Pancreas (tissue), 10 donors: ENCODE measurements at regions not wholly inside any gene's neighbourhood (a gene's known extent, or its start where the extent isn't known, plus 50 kb on each side); places are given as distances from the start of the nearest gene placed in this dataset.

Experiments
- ATAC-seq, 4 donors: fragments of 200-7000 bp; cut with Tn5 transposase; one replicate each; pipeline versions ENCODE4 v1.8.0 to v1.9.1; 2020; ENCODE audit warnings: mild to moderate bottlenecking in 4 of 4, moderate library complexity in 4 of 4
- DNase-seq, 6 donors: peaks; one replicate each; pipeline ENCODE4 v3.0.0-alpha.2; 2020
- FAIRE-seq: peaks from 2 replicates; lab custom pipeline; 2012; peaks lifted over from hg19 to GRCh38; lab: Jason Lieb, UNC
- H3K27ac ChIP-seq, 4 donors: fragments of 200-600 bp; sonication (generic); 1 replicate in 3 of 4; 2 replicates in 1 of 4; pipeline versions ENCODE4 v1.5.0 to v1.8.0; 2020
- H3K27me3 ChIP-seq, 4 donors: fragments of 200-600 bp; one replicate each; pipeline ENCODE4 v1.8.0; 2021
- H3K36me3 ChIP-seq, 3 donors: fragments of 200-600 bp; sonication (generic) in 1 of 3; one replicate each; pipeline versions ENCODE4 v1.5.0 to v1.8.0; 2020 to 2021
- H3K4me1 ChIP-seq, 3 donors: fragments of 200-600 bp; one replicate each; pipeline ENCODE4 v1.8.0; 2021
- H3K4me3 ChIP-seq, 4 donors: fragments of 200-600 bp; sonication (generic) in 2 of 4; one replicate each; pipeline versions ENCODE4 v1.5.0 to v1.8.0; 2020 to 2021
- H3K9me3 ChIP-seq, 4 donors: fragments of 200-600 bp; one replicate each; pipeline ENCODE4 v1.8.0; 2021
- CTCF ChIP-seq, 4 donors: fragments of 200-600 bp; sonication (generic) in 3 of 4; IDR thresholded peaks; one replicate each; pipeline versions ENCODE4 v1.5.0 to v1.8.0; 2021; ENCODE audit warnings: antibody characterized with exemption in 4 of 4
- WGBS, 2 donors: extraction: QIAGEN DNeasy Blood & Tissue Kit; methylation state at CpG; one replicate each; pipeline ENCODE4 v1.1.7; 2013; 5-methylcytosine and 5-hydroxymethylcytosine counted together
- intact Hi-C, 3 donors: fragments of 100-400 bp; cut with DNase I; formaldehyde crosslinking; loops; one replicate each; pipeline versions ENCODE4 v1.11.1 to v1.14.2; 2022
- donor health status: healthy with polysubstance abuse.
- donor health status: DM: no; HTN: no; CAD: no; lungs with moderate emphysema.
- donor health status: DM: no; HTN: no; CAD: no.
- donor health status: control.
- donor health status: control.
- donor health status: Bipolar disorder and iron deficiency.
- donor health status: DM: yes; HTN: yes; CAD: no.
- donor health status: DM: no; HTN: no; CAD: no.
- donor health status: DM: no; HTN: no; CAD: no.
- donor health status: DM: yes; HTN: yes; CAD: no.

GRCh38 chr11:109728056-109728455, 306.1 kb downstream of the C11orf87 start:
- H3K9me3 ChIP-seq: no peaks in the 10 kb centered on the region
- no peak for DNase-seq
- 17 to 19% methylated on average over 1 of the region's 1 CpG for WGBS, 2 donors
- H3K4me3 ChIP-seq: no peak overlapping the region
- no peak overlapping the region for H3K27ac ChIP-seq
- intact Hi-C loops: no loop called here
- H3K36me3 ChIP-seq: no peaks in the 10 kb centered on the region
- TF ChIP-seq CTCF (IDR thresholded peaks at IDR 0.05): no peak
- no peak for FAIRE-seq
- no peaks in the 10 kb centered on the region for H3K27me3 ChIP-seq
- ATAC-seq: peak in 3 of 4 donors; percentile 22 to 71 (median 29)
- H3K4me1 ChIP-seq: no peaks in the 10 kb centered on the region

GRCh38 chr11:109729761-109730160, 307.8 kb downstream of the C11orf87 start:
- Histone ChIP-seq H3K27me3 (no peaks in the 10 kb centered on the region), H3K36me3 (no peaks in the 10 kb centered on the region), H3K9me3 (no peaks in the 10 kb centered on the region), H3K4me1 (no peaks in the 10 kb centered on the region), H3K4me3 (no peak overlapping the region), H3K27ac (no peak overlapping the region)
- peak in 2 of 6 donors; percentile 11 to 12 for DNase-seq
- intact Hi-C loops: no loop called here
- peak in 3 of 4 donors; percentile 59 to 89 (median 88) for ATAC-seq
- WGBS, 2 donors: 40% methylated on average over 4 of the region's 4 CpGs
- TF ChIP-seq CTCF (IDR thresholded peaks at IDR 0.05): no peak
- FAIRE-seq: no peak

- FAIRE-seq: no peak
- no peak for TF ChIP-seq CTCF (IDR thresholded peaks at IDR 0.05)
Measured at GRCh38 chr11:109730669-109731068, 308.7 kb downstream of the C11orf87 start.

GRCh38 chr11:109731451-109731850, 309.5 kb downstream of the C11orf87 start:
- Histone ChIP-seq H3K36me3 (no peaks in the 10 kb centered on the region), H3K27me3 (no peaks in the 10 kb centered on the region), H3K27ac (no peak overlapping the region), H3K9me3 (no peaks in the 10 kb centered on the region), H3K4me3 (no peak overlapping the region), H3K4me1 (no peaks in the 10 kb centered on the region)
- ATAC-seq (no peak), DNase-seq (no peak), FAIRE-seq (no peak)
- WGBS, 2 donors: 87 to 90% methylated on average over 4 of the region's 4 CpGs
- intact Hi-C loops: no loop called here
- no peak for TF ChIP-seq CTCF (IDR thresholded peaks at IDR 0.05)

More at GRCh38 chr11:109730669-109731068, 308.7 kb downstream of the C11orf87 start:
- no peak for ATAC-seq
- H3K9me3 ChIP-seq: no peaks in the 10 kb centered on the region
- no peak for DNase-seq
- H3K27ac ChIP-seq: no peak overlapping the region
- no peaks in the 10 kb centered on the region for H3K4me1 ChIP-seq
- WGBS, 2 donors: 57% methylated on average over 2 of the region's 2 CpGs
- intact Hi-C loops: no loop called here
- H3K36me3 ChIP-seq: no peaks in the 10 kb centered on the region
- H3K4me3 ChIP-seq: no peak overlapping the region
- no peaks in the 10 kb centered on the region for H3K27me3 ChIP-seq

- intact Hi-C loops: no loop called here
- WGBS, 2 donors: 86 to 95% methylated on average over 1 of the region's 1 CpG
- H3K36me3 ChIP-seq: no peaks in the 10 kb centered on the region
- no peak for DNase-seq
- H3K4me1 ChIP-seq: no peaks in the 10 kb centered on the region
- no peak for FAIRE-seq
- ATAC-seq: no peak
- H3K27me3 ChIP-seq: no peaks in the 10 kb centered on the region
- no peaks in the 10 kb centered on the region for H3K9me3 ChIP-seq
- TF ChIP-seq CTCF (IDR thresholded peaks at IDR 0.05): no peak
- H3K27ac ChIP-seq: no peak overlapping the region
- no peak overlapping the region for H3K4me3 ChIP-seq
Measured at GRCh38 chr11:109733245-109733644, 311.3 kb downstream of the C11orf87 start.
